ENCODE measurements at regions not wholly inside any gene's neighbourhood (a gene's known extent, or its start where the extent isn't known, plus 50 kb on each side); places are given as distances from the start of the nearest gene placed in this dataset.

DNA sequence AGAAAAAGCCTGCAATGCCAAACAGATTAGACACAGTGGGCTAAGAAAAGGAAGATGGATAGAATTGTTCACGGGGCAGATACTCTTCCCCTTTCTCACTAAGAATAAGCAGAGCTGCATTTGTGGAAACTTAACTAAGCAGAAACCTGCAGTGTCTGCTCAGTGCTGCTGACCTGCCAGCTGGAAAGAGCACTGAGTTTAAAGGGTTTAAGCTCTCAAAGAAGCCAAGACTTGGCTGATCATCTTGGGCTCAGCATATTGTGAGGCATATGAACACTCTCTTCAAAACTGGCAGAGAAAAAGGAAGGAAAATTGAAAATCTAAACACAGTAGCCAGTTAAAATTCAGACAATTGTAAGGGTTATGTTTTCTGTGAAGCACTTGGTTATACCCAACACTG is 711.1 kb upstream of the EPHA7 start:
- in situ Hi-C loops (cut with HindIII; ENCODE audit: low sequenced_read_pairs), result no loop called here
- H3K4me3 ChIP-seq (ENCODE audit: low read depth, low read length), result no peak overlapping the region
- DNase-seq (ENCODE audit: low read depth, low spot score), result no peak
- TF ChIP-seq, protein P1, sequence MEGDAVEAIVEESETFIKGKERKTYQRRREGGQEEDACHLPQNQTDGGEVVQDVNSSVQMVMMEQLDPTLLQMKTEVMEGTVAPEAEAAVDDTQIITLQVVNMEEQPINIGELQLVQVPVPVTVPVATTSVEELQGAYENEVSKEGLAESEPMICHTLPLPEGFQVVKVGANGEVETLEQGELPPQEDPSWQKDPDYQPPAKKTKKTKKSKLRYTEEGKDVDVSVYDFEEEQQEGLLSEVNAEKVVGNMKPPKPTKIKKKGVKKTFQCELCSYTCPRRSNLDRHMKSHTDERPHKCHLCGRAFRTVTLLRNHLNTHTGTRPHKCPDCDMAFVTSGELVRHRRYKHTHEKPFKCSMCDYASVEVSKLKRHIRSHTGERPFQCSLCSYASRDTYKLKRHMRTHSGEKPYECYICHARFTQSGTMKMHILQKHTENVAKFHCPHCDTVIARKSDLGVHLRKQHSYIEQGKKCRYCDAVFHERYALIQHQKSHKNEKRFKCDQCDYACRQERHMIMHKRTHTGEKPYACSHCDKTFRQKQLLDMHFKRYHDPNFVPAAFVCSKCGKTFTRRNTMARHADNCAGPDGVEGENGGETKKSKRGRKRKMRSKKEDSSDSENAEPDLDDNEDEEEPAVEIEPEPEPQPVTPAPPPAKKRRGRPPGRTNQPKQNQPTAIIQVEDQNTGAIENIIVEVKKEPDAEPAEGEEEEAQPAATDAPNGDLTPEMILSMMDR (IDR thresholded peaks at IDR 0.05; ENCODE audit: low read depth, low read length), result no peak

DNA sequence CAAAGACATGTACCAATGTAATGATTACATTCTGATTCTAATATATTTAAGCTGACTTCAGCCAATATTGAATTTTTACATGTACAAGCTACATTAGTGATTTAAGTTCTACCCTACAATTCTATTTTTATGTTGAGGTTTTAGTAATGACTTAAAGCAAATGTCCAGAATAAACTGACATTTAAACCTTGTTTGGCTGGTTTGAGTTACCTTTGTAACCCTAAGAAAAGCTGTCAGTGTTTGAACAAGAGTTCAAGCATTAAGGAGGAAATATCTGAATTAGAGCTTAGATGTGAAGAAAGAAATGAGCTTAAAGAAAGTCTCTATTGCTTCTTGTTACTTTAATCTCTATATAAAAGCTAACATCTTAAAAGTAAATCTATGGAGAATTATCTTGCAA is 710.6 kb upstream of the EPHA7 start:
- in situ Hi-C loops (cut with HindIII; ENCODE audit: low sequenced_read_pairs), result no loop called here
- no peak overlapping the region for H3K4me3 ChIP-seq (ENCODE audit: low read depth, low read length)
- DNase-seq (ENCODE audit: low read depth, low spot score), result no peak
- TF ChIP-seq, protein P1 (IDR thresholded peaks at IDR 0.05; ENCODE audit: low read depth, low read length), result no peak

DNA sequence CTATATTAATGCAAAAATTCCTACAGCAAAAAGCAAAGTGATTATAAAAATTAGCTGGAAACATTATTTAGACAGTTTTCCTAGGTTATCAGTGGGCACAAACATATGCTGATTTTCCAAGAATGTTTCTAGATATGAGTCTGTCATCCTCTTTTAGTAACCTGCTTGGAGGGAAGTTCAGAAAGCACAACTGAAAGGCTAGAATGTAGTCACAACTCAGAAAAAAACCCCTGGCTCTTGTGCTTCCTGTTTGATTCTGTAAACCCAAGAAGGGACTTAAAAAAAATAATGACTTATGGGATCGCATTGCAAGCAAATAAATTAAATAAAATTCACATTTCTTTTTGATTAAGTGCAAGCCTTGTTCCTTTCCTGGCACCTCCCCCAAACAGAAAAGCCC is 708.4 kb upstream of the EPHA7 start:
- no peak for DNase-seq (ENCODE audit: low read depth, low spot score)
- no peak overlapping the region for H3K4me3 ChIP-seq (ENCODE audit: low read depth, low read length)
- in situ Hi-C loops (cut with HindIII; ENCODE audit: low sequenced_read_pairs), result no loop called here
- TF ChIP-seq, protein P1 (IDR thresholded peaks at IDR 0.05; ENCODE audit: low read depth, low read length), result no peak

DNA sequence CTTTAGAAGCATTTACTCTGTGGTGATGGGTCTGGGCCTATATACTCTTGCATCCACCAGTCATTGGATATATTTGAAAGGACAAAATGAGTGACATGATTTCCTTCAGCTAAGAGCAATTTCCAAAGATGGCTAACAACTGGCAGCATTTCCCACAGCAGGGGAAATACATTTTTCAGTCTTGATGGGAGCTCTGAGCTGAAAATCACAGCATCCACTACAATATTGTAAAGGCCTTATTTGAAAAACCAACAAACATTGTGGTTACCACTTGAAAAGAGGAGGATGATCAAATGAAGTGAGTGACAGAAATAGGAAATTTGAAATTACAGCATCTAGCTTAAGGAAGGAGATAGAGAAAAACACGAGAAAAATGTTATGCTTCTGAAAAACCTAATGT is 705.0 kb upstream of the EPHA7 start:
- DNase-seq (ENCODE audit: low read depth, low spot score), result no peak
- TF ChIP-seq, protein P1 (IDR thresholded peaks at IDR 0.05; ENCODE audit: low read depth, low read length), result no peak
- in situ Hi-C loops (cut with HindIII; ENCODE audit: low sequenced_read_pairs), result no loop called here
- H3K4me3 ChIP-seq (ENCODE audit: low read depth, low read length), result no peak overlapping the region

DNA sequence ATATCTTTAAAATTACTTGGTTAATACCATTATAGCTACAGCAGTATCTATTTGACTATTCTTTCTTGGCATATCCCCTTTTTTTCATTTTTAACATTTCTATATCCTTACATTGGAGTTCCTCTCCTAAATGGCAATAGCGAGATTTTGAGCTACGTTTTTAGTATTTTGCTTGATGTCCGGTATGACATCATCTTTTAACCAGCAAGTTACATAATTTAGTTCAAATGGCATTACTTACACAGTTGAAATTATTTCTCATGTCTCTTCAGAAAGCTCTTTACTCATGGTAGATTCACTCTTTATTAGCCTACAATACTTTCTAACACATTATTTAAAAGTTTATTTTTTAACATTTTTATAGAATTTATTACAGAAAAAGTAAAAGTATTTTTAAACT is 701.7 kb upstream of the EPHA7 start:
- TF ChIP-seq, protein P1 (IDR thresholded peaks at IDR 0.05; ENCODE audit: low read depth, low read length), result no peak
- in situ Hi-C loops (cut with HindIII; ENCODE audit: low sequenced_read_pairs), result no loop called here
- H3K4me3 ChIP-seq (ENCODE audit: low read depth, low read length), result no peak overlapping the region
- DNase-seq (ENCODE audit: low read depth, low spot score), result no peak

DNA sequence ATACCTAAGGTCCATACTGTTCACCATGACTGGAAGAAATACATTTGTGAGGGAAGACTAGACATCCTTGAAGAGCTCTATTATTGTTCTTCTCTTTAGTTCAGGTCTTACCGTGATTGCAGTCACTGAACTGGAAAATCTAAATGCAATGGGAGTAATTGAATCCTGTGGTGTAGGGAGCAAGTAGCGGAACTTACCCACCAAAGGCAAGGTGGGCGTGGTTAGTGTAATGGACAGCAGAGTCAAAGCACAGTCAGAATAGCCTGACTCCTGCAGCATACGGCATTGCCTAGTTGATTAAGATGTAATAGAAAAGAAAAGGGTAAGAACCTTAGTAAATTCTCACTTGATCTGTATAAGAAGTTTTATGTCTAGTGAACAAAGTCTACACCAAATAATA is 679.7 kb upstream of the EPHA7 start:
- no peak overlapping the region for H3K4me3 ChIP-seq (ENCODE audit: low read depth, low read length)
- no peak for DNase-seq (ENCODE audit: low read depth, low spot score)
- in situ Hi-C loops (cut with HindIII; ENCODE audit: low sequenced_read_pairs), result no loop called here
- TF ChIP-seq, protein P1 (IDR thresholded peaks at IDR 0.05; ENCODE audit: low read depth, low read length), result no peak

DNA sequence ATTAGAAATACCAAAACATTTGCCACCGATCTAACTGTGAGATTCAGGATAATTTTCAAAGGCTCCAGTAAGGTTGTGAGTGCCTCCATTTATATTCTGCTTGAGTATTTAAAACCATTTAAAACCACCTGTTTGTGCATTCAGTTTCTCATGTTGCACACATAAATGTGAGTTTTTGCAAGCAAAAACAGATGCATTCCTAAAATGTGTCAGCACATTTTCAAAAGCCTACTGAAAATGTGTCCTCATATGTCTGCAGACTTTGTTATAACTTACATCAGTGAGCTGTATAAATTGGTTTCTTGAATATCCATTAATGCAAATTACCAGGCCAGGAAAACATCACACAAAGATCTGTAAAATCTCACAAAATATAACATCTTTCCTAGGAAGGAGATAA is 676.6 kb upstream of the EPHA7 start:
- no peak for DNase-seq (ENCODE audit: low read depth, low spot score)
- in situ Hi-C loops (cut with HindIII; ENCODE audit: low sequenced_read_pairs), result no loop called here
- TF ChIP-seq, protein P1 (IDR thresholded peaks at IDR 0.05; ENCODE audit: low read depth, low read length), result no peak
- H3K4me3 ChIP-seq (ENCODE audit: low read depth, low read length), result no peak overlapping the region

Data from astrocyte of the spinal cord (primary cell).